GM18907 (cell line): ENCODE measurements at regions not wholly inside any gene's neighbourhood (a gene's known extent, or its start where the extent isn't known, plus 50 kb on each side); places are given as distances from the start of the nearest gene placed in this dataset.

Experiments used
- ATAC-seq: cut with Tn5 transposase; IDR thresholded peaks from one replicate; pipeline ENCODE4 v1.9.1; 2021; ENCODE audit warnings: mild to moderate bottlenecking, moderate library complexity; ENCODE audit not compliant: unreplicated experiment

- ATAC-seq = no peak
These were observed 105.1 kb downstream of the TRAPPC11 start for GRCh38 chr4:183763990-183764754.

- no peak for ATAC-seq
These were observed 106.3 kb downstream of the TRAPPC11 start for GRCh38 chr4:183765251-183765911.

- no peak for ATAC-seq
These were observed 107.0 kb downstream of the TRAPPC11 start for GRCh38 chr4:183766140-183766539.

GRCh38 chr4:183770906-183771305, 111.8 kb downstream of the TRAPPC11 start:
- ATAC-seq = no peak

GRCh38 chr4:183772361-183772760, 113.3 kb downstream of the TRAPPC11 start:
- ATAC-seq = no peak

- no peak for ATAC-seq
These were observed 114.7 kb downstream of the TRAPPC11 start for GRCh38 chr4:183773790-183774189.

GRCh38 chr4:183783306-183783705, 121.8 kb upstream of the STOX2 start:
- ATAC-seq = no peak

GRCh38 chr4:183783991-183784553, 121.0 kb upstream of the STOX2 start:
- ATAC-seq = no peak

GRCh38 chr4:183788308-183788905, 116.7 kb upstream of the STOX2 start:
- ATAC-seq = no peak

GRCh38 chr4:183789657-183790056, 115.5 kb upstream of the STOX2 start:
- no peak for ATAC-seq

GRCh38 chr4:183790661-183791060, 114.4 kb upstream of the STOX2 start:
- no peak for ATAC-seq

- no peak for ATAC-seq
These were observed 108.1 kb upstream of the STOX2 start for GRCh38 chr4:183797011-183797444.

- no peak for ATAC-seq
These were observed 107.4 kb upstream of the STOX2 start for GRCh38 chr4:183797445-183798300.

- no peak for ATAC-seq
These were observed 106.5 kb upstream of the STOX2 start for GRCh38 chr4:183798301-183799253.

- no peak for ATAC-seq
These were observed 103.5 kb upstream of the STOX2 start for GRCh38 chr4:183801457-183802165.

- ATAC-seq = no peak
These were observed 98.8 kb upstream of the STOX2 start for GRCh38 chr4:183806341-183806740.

- no peak for ATAC-seq
These were observed 97.5 kb upstream of the STOX2 start for GRCh38 chr4:183807420-183808096.

GRCh38 chr4:183808097-183808456, 97.0 kb upstream of the STOX2 start:
- no peak for ATAC-seq

- ATAC-seq = no peak
These were observed 92.5 kb upstream of the STOX2 start for GRCh38 chr4:183812567-183812966.
